SK-N-SH (cell line): ENCODE measurements at regions not wholly inside any gene's neighbourhood (a gene's known extent, or its start where the extent isn't known, plus 50 kb on each side); places are given as distances from the start of the nearest gene placed in this dataset.

Experiments
- CTCF ChIA-PET: fragments of 300-600, 350-600 bp; formaldehyde crosslinking; extraction: SDS; loops from one replicate; lab custom pipeline; 2021; lab: Yijun Ruan, JAX
- POLR2A ChIA-PET: fragments of 350-600 bp; sonication (Branson Sonifier 250); formaldehyde crosslinking; extraction: SDS; loops from one replicate; lab custom pipeline; 2020; ENCODE audit warnings: antibody characterized with exemption, inconsistent platforms; lab: Yijun Ruan, JAX
- DNase-seq: peaks from one replicate; pipeline ENCODE4 v3.0.0; 2012
- H2AFZ ChIP-seq: fragments of 200-600 bp; sonication (generic); 2 replicates; pipeline ENCODE4 v1.8.1; 2016; ENCODE audit warnings: antibody characterized with exemption, mild to moderate bottlenecking, low read depth
- H3F3A ChIP-seq: fragments of 200-600 bp; sonication (generic); replicated peaks from 2 replicates; pipeline ENCODE3; 2016; ENCODE audit warnings: antibody characterized with exemption, mild to moderate bottlenecking; ENCODE audit not compliant: insufficient read depth
- H3K27ac ChIP-seq, 2 experiments: fragments of 200-500 bp in 1 of 2; fragments of 200-600 bp in 1 of 2; sonication (Bioruptor generic) in 1 of 2; sonication (generic), shearing (Covaris generic) in 1 of 2; 2 replicates each; pipeline versions ENCODE4 v1.5.1 to v1.6.1; 2014 to 2016; ENCODE audit warnings: low read depth in 2 of 2, inconsistent platforms in 1 of 2, low read length in 1 of 2, mild to moderate bottlenecking in 1 of 2, mixed read lengths in 1 of 2
- H3K27me3 ChIP-seq: fragments of 200-600 bp; sonication (generic), shearing (Covaris generic); 2 replicates; pipeline ENCODE4 v1.6.1; 2016; ENCODE audit warnings: mixed run types; ENCODE audit not compliant: insufficient read depth
- H3K36me3 ChIP-seq, 2 experiments: fragments of 200-500 bp in 1 of 2; fragments of 200-600 bp in 1 of 2; sonication (Bioruptor generic) in 1 of 2; sonication (generic) in 1 of 2; replicated peaks in 1 of 2; 2 replicates each; pipeline versions ENCODE3 to v1.5.1; 2014 to 2016; ENCODE audit warnings: low read length in 1 of 2, mild to moderate bottlenecking in 1 of 2; ENCODE audit not compliant: insufficient read depth in 2 of 2, control insufficient read depth in 1 of 2
- H3K4me1 ChIP-seq, 2 experiments: fragments of 200-500 bp in 1 of 2; fragments of 200-600 bp in 1 of 2; sonication (Bioruptor generic) in 1 of 2; sonication (generic), shearing (Covaris generic) in 1 of 2; 2 replicates each; pipeline versions ENCODE4 v1.5.1 to v1.6.1; 2014 to 2016; ENCODE audit warnings: low read depth in 1 of 2, low read length in 1 of 2, mixed run types in 1 of 2; ENCODE audit not compliant: insufficient read depth in 2 of 2, control insufficient read depth in 1 of 2
- H3K4me2 ChIP-seq: fragments of 200-600 bp; sonication (generic), shearing (Covaris generic); 2 replicates; pipeline ENCODE4 v1.6.1; 2017; ENCODE audit warnings: mixed run types
- H3K4me3 ChIP-seq, 2 experiments: fragments of 200-500 bp in 1 of 2; fragments of 200-600 bp in 1 of 2; sonication (Bioruptor generic) in 1 of 2; sonication (generic), shearing (Covaris generic) in 1 of 2; 2 replicates each; pipeline versions ENCODE4 v1.5.1 to v1.8.1; 2014 to 2016; ENCODE audit warnings: low read depth in 2 of 2, inconsistent platforms in 1 of 2, low read length in 1 of 2, mild to moderate bottlenecking in 1 of 2, mixed read lengths in 1 of 2, moderate library complexity in 1 of 2
- H3K79me2 ChIP-seq: fragments of 200-600 bp; sonication (generic); 2 replicates; pipeline ENCODE4 v1.8.1; 2017; ENCODE audit warnings: mild to moderate bottlenecking; ENCODE audit not compliant: insufficient read depth
- H3K9ac ChIP-seq: fragments of 200-600 bp; sonication (generic); 2 replicates; pipeline ENCODE4 v1.6.1; 2017; ENCODE audit warnings: mixed run types
- H3K9me2 ChIP-seq: fragments of 200-600 bp; sonication (generic); 2 replicates; pipeline ENCODE4 v1.6.1; 2017; ENCODE audit warnings: mixed run types
- H3K9me3 ChIP-seq: fragments of 200-600 bp; sonication (generic); 2 replicates; pipeline ENCODE4 v1.6.1; 2017; ENCODE audit warnings: mixed run types, mild to moderate bottlenecking, moderate library complexity
- H4K20me1 ChIP-seq: fragments of 200-600 bp; sonication (generic); 2 replicates; pipeline ENCODE4 v1.6.1; 2017; ENCODE audit warnings: mild to moderate bottlenecking, mixed run types; ENCODE audit not compliant: insufficient read depth
- CHD2 ChIP-seq: fragments of 150-350 bp; IDR thresholded peaks from 2 replicates; pipeline ENCODE4 v1.6.1; 2018; ENCODE audit warnings: low read length; ENCODE audit not compliant: partially characterized antibody
- ELF1 ChIP-seq: IDR thresholded peaks from 2 replicates; pipeline ENCODE4 v1.4.0; 2012
- EP300 ChIP-seq, 2 experiments: IDR thresholded peaks; 2 replicates each; pipeline versions ENCODE4 v1.4.0 to v1.6.1; 2012; ENCODE audit warnings: borderline replicate concordance in 1 of 2, low read depth in 1 of 2, low read length in 1 of 2
- EZH2phosphoT487 ChIP-seq: fragments of 200-600 bp; sonication (generic); IDR thresholded peaks from 2 replicates; pipeline ENCODE4 v1.6.1; 2017; ENCODE audit warnings: low read depth, mixed run types, mild to moderate bottlenecking, antibody characterized with exemption, moderate library complexity, borderline replicate concordance
- GABPA ChIP-seq: IDR thresholded peaks from 2 replicates; pipeline ENCODE4 v1.4.0; 2012; ENCODE audit warnings: low read depth, mild to moderate bottlenecking
- GATA2 ChIP-seq: sonication (generic); formaldehyde crosslinking; IDR thresholded peaks from 2 replicates; pipeline ENCODE4 v1.5.0; 2020; ENCODE audit warnings: mild to moderate bottlenecking, missing genetic modification reagents
- NRF1 ChIP-seq: IDR thresholded peaks from 2 replicates; pipeline ENCODE4 v1.6.1; 2012; ENCODE audit warnings: low read depth, mild to moderate bottlenecking, low read length
- RAD21 ChIP-seq: IDR thresholded peaks from 2 replicates; pipeline ENCODE4 v1.6.1; 2012; ENCODE audit warnings: mild to moderate bottlenecking, low read length
- RFX5 ChIP-seq: IDR thresholded peaks from 2 replicates; pipeline ENCODE4 v1.6.1; 2012; ENCODE audit warnings: mild to moderate bottlenecking, improper control_type of control experiment, low read length
- SIN3A ChIP-seq: IDR thresholded peaks from 2 replicates; pipeline ENCODE4 v1.6.1; 2012; ENCODE audit warnings: low read depth, mild to moderate bottlenecking, low read length, moderate library complexity, borderline replicate concordance
- SMC3 ChIP-seq: IDR thresholded peaks from 2 replicates; pipeline ENCODE4 v1.6.1; 2012; ENCODE audit warnings: low read depth, low read length, improper control_type of control experiment
- TEAD4 ChIP-seq: IDR thresholded peaks from 2 replicates; pipeline ENCODE4 v1.4.0; 2012; ENCODE audit warnings: mild to moderate bottlenecking, borderline replicate concordance; ENCODE audit not compliant: insufficient read depth
- YY1 ChIP-seq: IDR thresholded peaks from 2 replicates; pipeline ENCODE4 v1.4.0; 2012; ENCODE audit warnings: low read depth, mild to moderate bottlenecking
- WGBS: methylation state at CpG from one replicate; pipeline ENCODE4 v1.1.6; 2017; ENCODE audit warnings: low lambda C conversion rate; 5-methylcytosine and 5-hydroxymethylcytosine counted together
- TF ChIP-seq, protein P1 (sequence below): IDR thresholded peaks from 2 replicates; pipeline ENCODE4 v1.4.0; 2012; ENCODE audit warnings: low read depth, borderline replicate concordance
- TF ChIP-seq, protein P2 (sequence below): fragments of 200-600 bp; sonication (generic); IDR thresholded peaks from 2 replicates; pipeline ENCODE4 v1.6.1; 2017; ENCODE audit warnings: antibody characterized with exemption, mild to moderate bottlenecking, moderate library complexity
- TF ChIP-seq, protein P3 (sequence below): fragments of 150-350 bp; IDR thresholded peaks from 2 replicates; pipeline ENCODE4 v1.6.1; 2016; ENCODE audit warnings: mild to moderate bottlenecking, low read depth, low read length
- TF ChIP-seq, protein P4 (sequence below): IDR thresholded peaks from 2 replicates; pipeline ENCODE4 v1.6.1; 2012; ENCODE audit warnings: mild to moderate bottlenecking, low read depth, low read length, moderate library complexity
- TF ChIP-seq, protein P5 (sequence below): IDR thresholded peaks from 2 replicates; pipeline ENCODE4 v1.4.0; 2012; ENCODE audit warnings: low read depth, borderline replicate concordance

DNA sequence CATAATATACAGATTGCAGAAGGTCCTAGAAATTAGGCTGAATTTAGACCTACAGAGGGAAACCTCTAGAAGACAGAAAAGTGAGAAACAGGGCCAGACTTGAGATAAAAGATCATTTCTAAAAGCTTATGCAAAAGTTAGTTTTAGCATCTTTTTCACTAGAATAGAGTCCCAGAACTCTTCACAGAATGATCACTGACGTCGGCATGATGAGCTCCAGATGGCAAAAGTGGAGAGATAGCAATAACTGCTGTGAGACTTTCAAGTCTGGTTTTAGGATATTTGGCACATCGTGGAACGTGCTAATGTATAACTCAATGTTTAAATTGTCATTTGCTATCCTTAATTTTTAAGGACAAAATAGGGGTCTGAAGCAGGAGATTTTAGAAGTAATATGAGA is 1050.7 kb upstream of the CELF4 start (continued):
- TF ChIP-seq, protein P1, sequence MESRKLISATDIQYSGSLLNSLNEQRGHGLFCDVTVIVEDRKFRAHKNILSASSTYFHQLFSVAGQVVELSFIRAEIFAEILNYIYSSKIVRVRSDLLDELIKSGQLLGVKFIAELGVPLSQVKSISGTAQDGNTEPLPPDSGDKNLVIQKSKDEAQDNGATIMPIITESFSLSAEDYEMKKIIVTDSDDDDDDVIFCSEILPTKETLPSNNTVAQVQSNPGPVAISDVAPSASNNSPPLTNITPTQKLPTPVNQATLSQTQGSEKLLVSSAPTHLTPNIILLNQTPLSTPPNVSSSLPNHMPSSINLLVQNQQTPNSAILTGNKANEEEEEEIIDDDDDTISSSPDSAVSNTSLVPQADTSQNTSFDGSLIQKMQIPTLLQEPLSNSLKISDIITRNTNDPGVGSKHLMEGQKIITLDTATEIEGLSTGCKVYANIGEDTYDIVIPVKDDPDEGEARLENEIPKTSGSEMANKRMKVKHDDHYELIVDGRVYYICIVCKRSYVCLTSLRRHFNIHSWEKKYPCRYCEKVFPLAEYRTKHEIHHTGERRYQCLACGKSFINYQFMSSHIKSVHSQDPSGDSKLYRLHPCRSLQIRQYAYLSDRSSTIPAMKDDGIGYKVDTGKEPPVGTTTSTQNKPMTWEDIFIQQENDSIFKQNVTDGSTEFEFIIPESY = no peak
- TF ChIP-seq, protein P2, sequence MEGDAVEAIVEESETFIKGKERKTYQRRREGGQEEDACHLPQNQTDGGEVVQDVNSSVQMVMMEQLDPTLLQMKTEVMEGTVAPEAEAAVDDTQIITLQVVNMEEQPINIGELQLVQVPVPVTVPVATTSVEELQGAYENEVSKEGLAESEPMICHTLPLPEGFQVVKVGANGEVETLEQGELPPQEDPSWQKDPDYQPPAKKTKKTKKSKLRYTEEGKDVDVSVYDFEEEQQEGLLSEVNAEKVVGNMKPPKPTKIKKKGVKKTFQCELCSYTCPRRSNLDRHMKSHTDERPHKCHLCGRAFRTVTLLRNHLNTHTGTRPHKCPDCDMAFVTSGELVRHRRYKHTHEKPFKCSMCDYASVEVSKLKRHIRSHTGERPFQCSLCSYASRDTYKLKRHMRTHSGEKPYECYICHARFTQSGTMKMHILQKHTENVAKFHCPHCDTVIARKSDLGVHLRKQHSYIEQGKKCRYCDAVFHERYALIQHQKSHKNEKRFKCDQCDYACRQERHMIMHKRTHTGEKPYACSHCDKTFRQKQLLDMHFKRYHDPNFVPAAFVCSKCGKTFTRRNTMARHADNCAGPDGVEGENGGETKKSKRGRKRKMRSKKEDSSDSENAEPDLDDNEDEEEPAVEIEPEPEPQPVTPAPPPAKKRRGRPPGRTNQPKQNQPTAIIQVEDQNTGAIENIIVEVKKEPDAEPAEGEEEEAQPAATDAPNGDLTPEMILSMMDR = no peak
- TF ChIP-seq RAD21 = no peak
- TF ChIP-seq NRF1 = no peak

DNA sequence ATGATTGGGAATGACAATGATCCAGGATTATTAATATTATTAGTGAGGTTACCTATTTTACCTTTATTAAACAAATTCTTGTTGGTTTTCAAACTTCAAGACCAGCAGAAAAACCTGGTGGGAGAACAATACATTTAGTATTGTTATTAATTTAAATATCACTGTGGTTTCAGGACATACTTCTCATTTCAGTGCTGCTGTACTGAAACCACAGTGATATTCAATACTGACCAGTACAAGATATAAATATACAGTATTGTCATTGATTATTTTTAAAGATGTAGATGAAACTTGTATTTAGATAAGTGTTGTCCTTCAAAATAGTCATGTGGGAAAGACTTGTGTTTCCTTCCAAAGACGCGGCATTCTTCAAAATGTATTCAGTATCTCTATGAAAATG is 1047.3 kb upstream of the CELF4 start:
- Histone ChIP-seq H3K4me3 (no peak overlapping the region), H3F3A (no peaks in the 10 kb centered on the region), H3K9me2 (no peaks in the 10 kb centered on the region), H3K9me3 (no peaks in the 10 kb centered on the region), H3K4me1 (no peaks in the 10 kb centered on the region; a peak in 1 of 4 replicates), H3K27me3 (no peaks in the 10 kb centered on the region), H3K79me2 (no peaks in the 10 kb centered on the region), H3K27ac (no peak overlapping the region), H3K36me3 (no peaks in the 10 kb centered on the region), H3K4me2 (no peak overlapping the region), H2AFZ (no peak overlapping the region), H3K9ac (no peak overlapping the region), H4K20me1 (no peaks in the 10 kb centered on the region)
- CTCF ChIA-PET = no interaction called here
- DNase-seq = no peak
- 87% methylated on average over 2 of the region's 2 CpGs for whole genome bisulfite sequencing
- POLR2A ChIA-PET = no interaction called here
- TF ChIP-seq GATA2 (no peak), EZH2phosphoT487 (no peak), SMC3 (no peak), GABPA (no peak), ELF1 (no peak), EP300 (IDR thresholded peaks at IDR 0.05; ENCODE audit: borderline replicate concordance in 1 of 2, low read depth in 1 of 2, low read length in 1 of 2) (no peak), YY1 (no peak), NRF1 (no peak), RFX5 (no peak), TEAD4 (no peak), CHD2 (no peak), SIN3A (no peak)
- TF ChIP-seq, protein P1 = no peak
- TF ChIP-seq, protein P3, sequence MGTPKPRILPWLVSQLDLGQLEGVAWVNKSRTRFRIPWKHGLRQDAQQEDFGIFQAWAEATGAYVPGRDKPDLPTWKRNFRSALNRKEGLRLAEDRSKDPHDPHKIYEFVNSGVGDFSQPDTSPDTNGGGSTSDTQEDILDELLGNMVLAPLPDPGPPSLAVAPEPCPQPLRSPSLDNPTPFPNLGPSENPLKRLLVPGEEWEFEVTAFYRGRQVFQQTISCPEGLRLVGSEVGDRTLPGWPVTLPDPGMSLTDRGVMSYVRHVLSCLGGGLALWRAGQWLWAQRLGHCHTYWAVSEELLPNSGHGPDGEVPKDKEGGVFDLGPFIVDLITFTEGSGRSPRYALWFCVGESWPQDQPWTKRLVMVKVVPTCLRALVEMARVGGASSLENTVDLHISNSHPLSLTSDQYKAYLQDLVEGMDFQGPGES = no peak
- TF ChIP-seq, protein P4, sequence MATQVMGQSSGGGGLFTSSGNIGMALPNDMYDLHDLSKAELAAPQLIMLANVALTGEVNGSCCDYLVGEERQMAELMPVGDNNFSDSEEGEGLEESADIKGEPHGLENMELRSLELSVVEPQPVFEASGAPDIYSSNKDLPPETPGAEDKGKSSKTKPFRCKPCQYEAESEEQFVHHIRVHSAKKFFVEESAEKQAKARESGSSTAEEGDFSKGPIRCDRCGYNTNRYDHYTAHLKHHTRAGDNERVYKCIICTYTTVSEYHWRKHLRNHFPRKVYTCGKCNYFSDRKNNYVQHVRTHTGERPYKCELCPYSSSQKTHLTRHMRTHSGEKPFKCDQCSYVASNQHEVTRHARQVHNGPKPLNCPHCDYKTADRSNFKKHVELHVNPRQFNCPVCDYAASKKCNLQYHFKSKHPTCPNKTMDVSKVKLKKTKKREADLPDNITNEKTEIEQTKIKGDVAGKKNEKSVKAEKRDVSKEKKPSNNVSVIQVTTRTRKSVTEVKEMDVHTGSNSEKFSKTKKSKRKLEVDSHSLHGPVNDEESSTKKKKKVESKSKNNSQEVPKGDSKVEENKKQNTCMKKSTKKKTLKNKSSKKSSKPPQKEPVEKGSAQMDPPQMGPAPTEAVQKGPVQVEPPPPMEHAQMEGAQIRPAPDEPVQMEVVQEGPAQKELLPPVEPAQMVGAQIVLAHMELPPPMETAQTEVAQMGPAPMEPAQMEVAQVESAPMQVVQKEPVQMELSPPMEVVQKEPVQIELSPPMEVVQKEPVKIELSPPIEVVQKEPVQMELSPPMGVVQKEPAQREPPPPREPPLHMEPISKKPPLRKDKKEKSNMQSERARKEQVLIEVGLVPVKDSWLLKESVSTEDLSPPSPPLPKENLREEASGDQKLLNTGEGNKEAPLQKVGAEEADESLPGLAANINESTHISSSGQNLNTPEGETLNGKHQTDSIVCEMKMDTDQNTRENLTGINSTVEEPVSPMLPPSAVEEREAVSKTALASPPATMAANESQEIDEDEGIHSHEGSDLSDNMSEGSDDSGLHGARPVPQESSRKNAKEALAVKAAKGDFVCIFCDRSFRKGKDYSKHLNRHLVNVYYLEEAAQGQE = no peak
- TF ChIP-seq, protein P5, sequence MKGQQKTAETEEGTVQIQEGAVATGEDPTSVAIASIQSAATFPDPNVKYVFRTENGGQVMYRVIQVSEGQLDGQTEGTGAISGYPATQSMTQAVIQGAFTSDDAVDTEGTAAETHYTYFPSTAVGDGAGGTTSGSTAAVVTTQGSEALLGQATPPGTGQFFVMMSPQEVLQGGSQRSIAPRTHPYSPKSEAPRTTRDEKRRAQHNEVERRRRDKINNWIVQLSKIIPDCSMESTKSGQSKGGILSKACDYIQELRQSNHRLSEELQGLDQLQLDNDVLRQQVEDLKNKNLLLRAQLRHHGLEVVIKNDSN = no peak
